Effector memory CD8-positive, alpha-beta T cell (primary cell): ENCODE measurements at regions not wholly inside any gene's neighbourhood (a gene's known extent, or its start where the extent isn't known, plus 50 kb on each side); places are given as distances from the start of the nearest gene placed in this dataset.
"Not testable (repeated sequence)": the region's sequence is repeated elsewhere in the genome, so short reads cannot be mapped to it uniquely, and the experiment has no call there.

Source experiments
- ATAC-seq: fragments of 150-1000 bp; cut with Tn5 transposase; replicated peaks from 2 replicates; pipeline ENCODE4 v1.10.0; 2021; ENCODE audit warnings: mild to moderate bottlenecking, moderate library complexity
- DNase-seq, 3 experiments: peaks; one replicate each; pipeline ENCODE4 v3.0.0; 2021
- H3K27ac Mint-ChIP-seq, 2 donors: one replicate each; pipeline ENCODE4 v1.8.0; 2022; ENCODE audit warnings: mild to moderate bottlenecking in 2 of 2, mixed read lengths in 2 of 2, moderate library complexity in 2 of 2
- H3K27me3 Mint-ChIP-seq, 2 donors: one replicate each; pipeline ENCODE4 v1.8.0; 2022; ENCODE audit warnings: mixed read lengths in 2 of 2
- H3K36me3 Mint-ChIP-seq: one replicate; pipeline ENCODE4 v1.8.0; 2022; ENCODE audit warnings: mild to moderate bottlenecking, moderate library complexity, mixed read lengths; ENCODE audit not compliant: insufficient read depth
- H3K4me1 Mint-ChIP-seq, 2 donors: one replicate each; pipeline ENCODE4 v1.8.0; 2022; ENCODE audit warnings: low read depth in 2 of 2, mixed read lengths in 2 of 2
- H3K4me3 Mint-ChIP-seq, 2 donors: one replicate each; pipeline ENCODE4 v1.8.0; 2022; ENCODE audit warnings: mild to moderate bottlenecking in 2 of 2, mixed read lengths in 2 of 2, moderate library complexity in 2 of 2
- H3K9me3 Mint-ChIP-seq, 2 donors: one replicate each; pipeline ENCODE4 v1.8.0; 2022; ENCODE audit warnings: mixed read lengths in 2 of 2

GRCh38 chr5:17112091-17112716 lies 105.2 kb upstream of the BASP1 start:
- not testable (repeated sequence) for H3K4me1 Mint-ChIP-seq, H3K27me3 Mint-ChIP-seq, DNase-seq, ATAC-seq, H3K36me3 Mint-ChIP-seq, H3K9me3 Mint-ChIP-seq, H3K27ac Mint-ChIP-seq, H3K4me3 Mint-ChIP-seq

DNA sequence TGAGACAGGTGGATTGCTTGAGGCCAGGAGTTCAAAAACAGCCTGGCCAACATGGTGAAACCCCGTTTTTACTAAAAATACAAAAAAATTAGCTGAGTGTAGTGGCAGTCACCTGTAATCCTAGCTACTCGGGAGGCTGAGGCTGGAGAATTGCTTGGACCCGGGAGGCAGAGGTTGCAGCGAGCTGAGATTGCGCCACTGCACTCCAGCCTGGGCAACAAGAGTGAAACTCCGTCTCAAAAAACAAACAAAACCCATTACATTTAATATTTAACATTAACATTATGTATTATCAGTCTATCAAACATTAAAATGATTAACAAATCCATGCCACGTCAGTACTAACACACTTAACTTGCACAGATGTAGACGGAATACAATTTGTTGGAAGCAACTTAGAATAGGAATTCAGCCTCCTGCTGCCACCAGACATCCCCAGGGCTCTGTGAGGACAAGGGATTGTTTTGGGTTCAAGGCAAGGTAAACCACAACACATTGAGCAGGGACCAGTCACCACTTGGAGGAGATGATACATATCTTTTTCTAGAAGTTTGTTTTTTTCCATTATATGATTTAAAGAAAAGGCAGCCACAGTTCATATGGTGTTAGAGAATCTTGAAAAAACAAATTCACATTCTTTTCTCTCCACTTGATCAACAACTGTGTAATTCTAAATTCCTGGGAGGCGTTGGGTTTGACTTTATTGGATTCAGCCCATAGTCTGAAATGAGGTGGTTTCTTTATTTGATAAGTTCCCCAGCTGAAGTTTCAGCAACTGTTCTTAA lies 104.1 kb upstream of the BASP1 start:
- Mint-ChIP-seq H3K27ac (no peak overlapping the region), H3K9me3 (peaks cover 0 to 4% of the 10 kb centered on the region in 2 donors), H3K36me3 (no peaks in the 10 kb centered on the region), H3K27me3 (no peaks in the 10 kb centered on the region), H3K4me3 (no peak overlapping the region), H3K4me1 (no peaks in the 10 kb centered on the region)
- DNase-seq (no peak), ATAC-seq (no peak)

GRCh38 chr5:17114233-17114632 lies 103.2 kb upstream of the BASP1 start:
- H3K4me3 Mint-ChIP-seq, result no peak overlapping the region
- H3K4me1 Mint-ChIP-seq, result no peaks in the 10 kb centered on the region
- no peaks in the 10 kb centered on the region for H3K27me3 Mint-ChIP-seq
- peaks cover 6 to 7% of the 10 kb centered on the region in 2 donors for H3K9me3 Mint-ChIP-seq
- no peak for ATAC-seq
- no peak overlapping the region for H3K27ac Mint-ChIP-seq
- no peak for DNase-seq
- H3K36me3 Mint-ChIP-seq, result peaks cover 4% of the 10 kb centered on the region

DNA sequence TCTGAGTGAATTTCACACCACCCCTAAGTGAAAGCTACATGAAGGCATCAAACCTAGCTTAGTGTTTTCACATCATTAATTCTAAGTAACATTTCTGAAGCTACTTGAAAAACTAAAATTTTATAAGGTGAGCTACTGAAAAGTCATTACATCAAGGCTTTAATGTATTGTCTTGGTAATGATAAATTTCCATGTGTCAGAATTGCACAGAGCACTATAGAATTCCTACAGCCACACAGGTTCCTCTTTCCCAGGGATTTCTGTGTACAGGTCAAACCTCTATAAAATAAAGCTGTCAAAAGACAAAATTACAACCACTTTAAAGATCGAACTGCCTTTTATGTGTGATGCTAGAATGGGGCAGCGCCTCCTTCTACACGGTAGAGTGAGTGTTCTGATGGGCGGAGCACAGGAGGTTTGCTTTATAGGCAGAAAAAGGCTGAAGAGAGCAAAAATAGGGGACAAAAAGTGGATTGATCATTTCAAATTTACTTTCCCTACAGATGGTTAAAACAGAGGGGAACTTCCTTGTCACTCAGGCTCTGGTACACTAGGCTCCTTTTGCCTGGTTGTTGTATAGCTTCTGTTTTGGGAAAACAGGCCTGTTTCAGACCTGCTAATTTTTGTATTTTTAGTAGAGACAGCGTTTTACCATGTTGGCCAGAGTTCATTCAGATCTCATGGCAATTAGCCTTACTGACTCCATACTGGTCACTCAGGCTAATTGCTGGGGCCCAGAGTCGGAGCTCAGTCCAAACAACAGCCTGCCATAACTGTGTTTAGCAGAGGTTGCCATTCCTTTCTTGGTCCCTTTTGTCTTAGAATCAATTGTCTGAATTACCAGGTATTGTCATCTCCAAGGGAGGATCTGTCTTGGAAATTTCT lies 102.5 kb upstream of the BASP1 start:
- Mint-ChIP-seq H3K4me3 (no peak overlapping the region), H3K27me3 (no peaks in the 10 kb centered on the region), H3K36me3 (peaks cover 6% of the 10 kb centered on the region), H3K9me3 (peaks cover 7 to 12% of the 10 kb centered on the region in 2 donors), H3K27ac (no peak overlapping the region), H3K4me1 (no peaks in the 10 kb centered on the region)
- ATAC-seq (no peak), DNase-seq (no peak)

GRCh38 chr5:17115855-17116254 lies 101.6 kb upstream of the BASP1 start:
- Mint-ChIP-seq H3K9me3 (peaks cover 7 to 21% of the 10 kb centered on the region in 2 donors), H3K27me3 (no peaks in the 10 kb centered on the region), H3K4me1 (no peaks in the 10 kb centered on the region), H3K36me3 (peaks cover 6% of the 10 kb centered on the region), H3K4me3 (no peak overlapping the region), H3K27ac (no peak overlapping the region)
- ATAC-seq (no peak), DNase-seq (no peak)

DNA sequence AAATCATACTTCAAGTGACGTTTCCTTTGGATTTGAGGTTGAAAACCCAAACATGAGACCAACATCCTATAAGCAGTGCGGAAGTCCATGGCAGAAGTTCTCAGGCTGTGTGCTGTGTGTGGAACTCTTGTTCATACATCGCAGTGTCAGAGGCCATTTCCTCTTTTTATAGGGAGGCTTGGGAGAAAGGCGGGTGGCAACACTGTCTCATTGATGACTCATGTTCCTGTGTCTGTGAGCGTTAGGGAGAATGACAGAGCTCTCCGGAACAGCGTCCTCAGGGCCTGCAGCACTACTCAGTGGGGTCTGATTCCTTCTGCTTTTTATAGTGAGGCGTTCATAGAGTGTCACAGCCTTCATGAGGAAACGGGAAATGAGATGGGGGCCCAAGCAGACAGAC lies 98.8 kb upstream of the BASP1 start:
- Mint-ChIP-seq H3K4me1 (no peaks in the 10 kb centered on the region), H3K9me3 (peaks cover 10 to 24% of the 10 kb centered on the region in 2 donors), H3K4me3 (no peak overlapping the region), H3K36me3 (peaks cover 6% of the 10 kb centered on the region), H3K27ac (peak overlapping the region in 1 of 2 donors; percentile 15), H3K27me3 (no peaks in the 10 kb centered on the region)
- no peak for DNase-seq
- peak; percentile 63 for ATAC-seq

DNA sequence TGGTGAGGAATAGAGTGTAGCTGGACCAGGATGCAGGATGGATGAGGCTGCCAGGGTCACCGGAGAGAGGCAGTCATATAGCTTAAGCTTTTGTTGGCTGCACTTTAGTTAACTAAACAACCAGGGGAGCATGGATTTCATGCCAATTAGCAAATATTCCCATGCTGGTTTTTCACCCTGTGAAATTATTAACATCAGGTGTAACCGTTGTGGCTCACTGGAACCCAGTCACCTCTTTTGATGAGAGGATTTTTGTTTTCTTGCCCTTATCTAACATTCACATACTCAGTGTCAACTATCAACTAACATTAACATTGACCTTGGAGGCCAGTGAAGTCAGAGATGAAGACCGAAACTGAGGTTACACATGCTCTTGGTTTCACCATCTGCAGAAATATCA lies 97.2 kb upstream of the BASP1 start:
- ATAC-seq (no peak), DNase-seq (no peak)
- no peaks in the 10 kb centered on the region for H3K4me1 Mint-ChIP-seq
- H3K36me3 Mint-ChIP-seq, result peaks cover 6% of the 10 kb centered on the region
- H3K27ac Mint-ChIP-seq, result no peak overlapping the region
- no peak overlapping the region for H3K4me3 Mint-ChIP-seq
- no peaks in the 10 kb centered on the region for H3K27me3 Mint-ChIP-seq
- peaks cover 10 to 24% of the 10 kb centered on the region in 2 donors for H3K9me3 Mint-ChIP-seq

GRCh38 chr5:17121776-17122175 lies 95.7 kb upstream of the BASP1 start:
- Mint-ChIP-seq H3K27me3 (no peaks in the 10 kb centered on the region), H3K4me1 (no peaks in the 10 kb centered on the region), H3K27ac (no peak overlapping the region), H3K36me3 (peaks cover 6% of the 10 kb centered on the region), H3K4me3 (no peak overlapping the region), H3K9me3 (peaks cover 8 to 24% of the 10 kb centered on the region in 2 donors)
- ATAC-seq, result no peak
- DNase-seq, result no peak

- H3K27ac Mint-ChIP-seq, result no peak overlapping the region
- no peak for DNase-seq
- ATAC-seq, result no peak
- no peaks in the 10 kb centered on the region for H3K4me1 Mint-ChIP-seq
- H3K36me3 Mint-ChIP-seq, result peaks cover 6% of the 10 kb centered on the region
- H3K27me3 Mint-ChIP-seq, result no peaks in the 10 kb centered on the region
- no peak overlapping the region for H3K4me3 Mint-ChIP-seq
- peaks cover 8 to 35% of the 10 kb centered on the region in 2 donors for H3K9me3 Mint-ChIP-seq
Measured at GRCh38 chr5:17123010-17123409, 94.4 kb upstream of the BASP1 start.

DNA sequence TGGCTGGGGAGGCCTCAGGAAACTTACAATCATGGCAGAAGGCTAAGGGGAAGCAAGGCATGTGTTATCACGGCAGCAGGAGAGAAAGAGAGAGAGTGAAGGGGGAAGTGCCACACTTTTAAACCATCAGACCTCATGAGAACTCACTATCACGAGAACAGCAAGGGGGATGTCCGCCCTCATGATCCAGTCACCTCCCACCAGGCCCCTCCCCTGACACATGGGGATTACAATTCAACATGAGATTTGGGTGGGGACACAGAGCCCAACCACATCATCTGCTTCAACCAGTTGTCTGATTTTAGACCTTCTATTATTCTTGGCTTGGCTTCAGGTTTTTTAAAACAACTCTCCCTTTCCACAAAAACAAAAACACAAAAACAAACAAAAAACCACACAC lies 93.7 kb upstream of the BASP1 start:
- DNase-seq, H3K36me3 Mint-ChIP-seq, H3K27me3 Mint-ChIP-seq, H3K4me1 Mint-ChIP-seq, H3K4me3 Mint-ChIP-seq, H3K27ac Mint-ChIP-seq, ATAC-seq: not testable (repeated sequence)
- peaks cover 7 to 33% of the 10 kb centered on the region in 2 donors for H3K9me3 Mint-ChIP-seq

DNA sequence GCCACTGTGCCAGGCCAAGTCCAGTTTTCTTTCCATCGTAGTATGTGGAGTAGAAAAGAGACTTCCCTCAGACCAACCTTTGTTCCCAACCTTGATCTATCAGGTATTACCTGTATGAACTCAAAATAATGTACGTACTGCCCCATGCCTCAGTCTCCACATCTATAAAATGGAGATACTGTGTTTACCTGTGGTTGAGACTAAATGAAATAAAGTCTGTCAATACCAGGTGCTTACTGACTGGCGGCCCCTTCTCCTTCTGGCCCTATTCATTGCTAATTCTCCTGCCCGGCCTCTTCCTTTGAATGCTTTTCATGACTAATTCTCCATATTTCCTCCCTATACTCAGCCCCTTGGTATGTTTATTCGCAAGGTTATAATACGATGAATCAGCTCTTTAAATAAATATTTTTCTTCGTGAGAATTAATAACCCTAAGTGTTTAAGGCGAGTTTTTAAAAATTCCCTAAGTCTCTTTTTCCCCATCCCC lies 89.6 kb upstream of the BASP1 start:
- H3K27ac Mint-ChIP-seq, result no peak overlapping the region
- H3K27me3 Mint-ChIP-seq, result no peaks in the 10 kb centered on the region
- H3K4me1 Mint-ChIP-seq, result peaks cover 0 to 3% of the 10 kb centered on the region in 2 donors
- ATAC-seq, result no peak
- no peaks in the 10 kb centered on the region for H3K36me3 Mint-ChIP-seq
- H3K9me3 Mint-ChIP-seq, result peaks cover 6 to 12% of the 10 kb centered on the region in 2 donors
- no peak for DNase-seq
- no peak overlapping the region for H3K4me3 Mint-ChIP-seq

GRCh38 chr5:17129093-17129849 lies 88.2 kb upstream of the BASP1 start:
- DNase-seq (no peak), ATAC-seq (no peak)
- Mint-ChIP-seq H3K27ac (no peak overlapping the region), H3K9me3 (peaks cover 3 to 12% of the 10 kb centered on the region in 2 donors), H3K4me1 (peaks cover 0 to 3% of the 10 kb centered on the region in 2 donors), H3K4me3 (no peak overlapping the region), H3K27me3 (no peaks in the 10 kb centered on the region), H3K36me3 (no peaks in the 10 kb centered on the region)

DNA sequence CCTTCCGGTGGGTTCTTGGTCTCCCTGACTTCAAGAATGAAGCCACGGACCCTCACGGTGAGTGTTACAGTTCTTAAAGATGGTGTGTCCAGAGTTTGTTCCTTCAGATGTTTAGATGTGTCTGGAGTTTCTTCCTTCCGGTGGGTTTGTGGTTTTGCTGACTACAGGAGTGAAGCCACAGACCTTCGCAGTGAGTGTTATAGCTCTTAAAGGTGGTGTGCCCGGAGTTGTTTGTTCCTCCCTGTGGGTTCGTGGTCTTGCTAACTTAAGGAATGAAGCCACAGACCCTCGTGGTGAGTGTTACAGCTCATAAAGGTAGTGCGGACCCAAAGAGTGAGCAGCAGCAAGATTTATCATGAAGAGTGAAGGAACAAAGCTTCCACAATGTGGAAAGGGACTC lies 87.1 kb upstream of the BASP1 start:
- H3K27ac Mint-ChIP-seq, DNase-seq, H3K27me3 Mint-ChIP-seq, H3K36me3 Mint-ChIP-seq, ATAC-seq, H3K4me3 Mint-ChIP-seq, H3K4me1 Mint-ChIP-seq: not testable (repeated sequence)
- H3K9me3 Mint-ChIP-seq, result peaks cover 3 to 12% of the 10 kb centered on the region in 2 donors
